ENCODE measurements at regions not wholly inside any gene's neighbourhood (a gene's known extent, or its start where the extent isn't known, plus 50 kb on each side); places are given as distances from the start of the nearest gene placed in this dataset.
"Not testable (repeated sequence)": the region's sequence is repeated elsewhere in the genome, so short reads cannot be mapped to it uniquely, and the experiment has no call there.

DNA sequence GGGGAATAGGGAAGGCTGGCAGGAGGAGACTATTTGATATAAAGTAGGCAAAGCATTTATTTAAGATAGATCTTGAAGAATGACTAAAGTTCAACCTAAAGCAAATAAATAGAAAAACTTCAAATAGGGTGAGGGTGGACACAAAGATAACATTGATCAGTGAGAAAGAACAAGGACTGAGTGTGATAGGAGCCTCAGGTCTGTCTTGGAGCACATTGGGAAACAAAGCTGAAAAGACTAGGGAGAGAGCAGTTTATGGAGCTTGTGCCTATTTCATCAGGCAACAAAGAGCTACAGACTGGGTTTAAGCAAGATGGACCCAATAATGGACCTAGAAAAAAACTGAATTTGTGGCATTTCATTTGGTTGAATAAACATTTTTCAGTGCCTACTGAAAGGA, 425.6 kb downstream of the SMARCA1 start:
- in situ Hi-C loops (cut with MboI; ENCODE audit: low pct_unique_long_range_greater_than_20kb in 2 of 9, low sequenced_read_pairs in 9 of 9, unreplicated experiment in 9 of 9): no loop called here

DNA sequence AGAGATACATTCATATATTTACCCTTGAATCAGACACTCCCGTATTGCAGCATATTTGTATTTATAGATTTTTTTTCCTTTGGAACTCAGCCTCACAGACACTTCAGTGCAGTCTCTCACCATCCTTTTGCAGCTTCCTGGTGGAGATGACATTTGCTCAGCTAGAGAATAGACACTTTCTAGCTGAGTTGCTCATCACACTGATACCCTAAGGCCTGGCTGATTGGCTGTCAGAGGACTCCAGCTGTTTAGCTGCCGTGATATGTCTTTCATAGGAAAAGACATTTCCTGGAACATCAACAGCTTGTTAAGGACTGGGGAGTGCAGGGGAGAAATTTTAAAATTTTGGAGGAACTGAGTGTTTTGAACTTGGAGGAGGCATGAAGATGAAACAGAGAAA, 429.6 kb downstream of the SMARCA1 start:
- no peak overlapping the region for H3K27ac ChIP-seq
- peaks cover 0 to 2% of the 10 kb centered on the region in 2 donors for H3K4me1 ChIP-seq (replicated peaks in 1 of 2)
- WGBS, 10 experiments: 49 to 80% methylated on average over 1 to 2 of the region's 2 CpGs; no CpG with 5 or more reads in 8 of the 10 experiments
- in situ Hi-C loops (cut with MboI; ENCODE audit: low pct_unique_long_range_greater_than_20kb in 2 of 9, low sequenced_read_pairs in 9 of 9, unreplicated experiment in 9 of 9): no loop called here
- H3K4me3 ChIP-seq: no peak overlapping the region
- no peak for ATAC-seq (replicated peaks in 6 of 8)

More for the DNA sequence above, 425.6 kb downstream of the SMARCA1 start:
- no peak for ATAC-seq (replicated peaks in 6 of 8)
- no peak overlapping the region for H3K4me3 ChIP-seq
- no peak overlapping the region for H3K27ac ChIP-seq
- no peaks in the 10 kb centered on the region for H3K4me1 ChIP-seq (replicated peaks in 1 of 2)

DNA sequence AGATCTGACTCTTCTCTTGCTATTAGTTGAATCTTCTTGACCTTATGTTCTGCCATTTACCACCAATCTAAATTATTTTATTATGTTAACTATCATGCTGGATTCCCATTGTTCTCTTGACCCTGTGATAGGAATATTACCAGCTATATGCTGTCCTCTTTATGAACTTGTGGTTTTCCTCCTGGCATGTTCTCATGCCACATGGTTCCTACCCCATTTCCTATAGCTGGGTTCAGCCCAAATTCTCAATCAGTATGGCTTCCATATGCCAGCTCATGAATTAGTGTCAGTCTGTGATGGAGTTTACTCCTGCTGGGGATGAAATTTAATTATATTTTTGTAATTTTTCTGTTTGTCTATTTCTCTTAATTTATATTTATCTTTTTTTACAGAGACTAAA, 430.5 kb downstream of the SMARCA1 start:
- peaks cover 0 to 2% of the 10 kb centered on the region in 2 donors for H3K4me1 ChIP-seq (replicated peaks in 1 of 2)
- ATAC-seq (replicated peaks in 6 of 8): peak in 1 of 8 experiments; percentile 52
- no peak overlapping the region for H3K27ac ChIP-seq
- in situ Hi-C loops (cut with MboI; ENCODE audit: low pct_unique_long_range_greater_than_20kb in 2 of 9, low sequenced_read_pairs in 9 of 9, unreplicated experiment in 9 of 9): no loop called here
- no peak overlapping the region for H3K4me3 ChIP-seq

DNA sequence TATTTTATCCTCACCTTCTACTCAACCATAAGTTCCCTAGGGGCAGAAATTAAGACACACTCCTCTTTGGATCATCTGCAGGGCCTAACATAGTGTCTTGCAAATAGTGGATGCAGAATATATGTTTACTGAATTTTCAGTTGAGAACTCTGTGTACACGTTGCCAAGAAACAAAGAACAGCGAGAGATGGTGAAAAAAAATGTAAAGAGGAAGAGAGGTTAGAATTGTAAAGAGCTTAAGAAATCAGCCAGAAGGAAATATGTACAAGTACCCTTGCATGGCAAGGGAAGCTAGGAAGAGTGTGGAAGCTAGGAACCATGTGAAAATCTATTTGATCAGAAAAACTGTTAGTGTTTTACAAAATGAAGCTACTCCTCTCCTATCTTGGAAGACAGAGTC, 431.0 kb downstream of the SMARCA1 start:
- H3K27ac ChIP-seq: no peak overlapping the region
- 0 to 100% (median 28%) methylated on average over 1 to 2 of the region's 2 CpGs; no CpG with 5 or more reads in 4 of the 10 experiments for WGBS, 10 experiments
- H3K4me1 ChIP-seq (replicated peaks in 1 of 2): peaks cover 0 to 2% of the 10 kb centered on the region in 2 donors
- in situ Hi-C loops (cut with MboI; ENCODE audit: low pct_unique_long_range_greater_than_20kb in 2 of 9, low sequenced_read_pairs in 9 of 9, unreplicated experiment in 9 of 9): no loop called here
- peak in 1 of 8 experiments; percentile 75 for ATAC-seq (replicated peaks in 6 of 8)
- no peak overlapping the region for H3K4me3 ChIP-seq

DNA sequence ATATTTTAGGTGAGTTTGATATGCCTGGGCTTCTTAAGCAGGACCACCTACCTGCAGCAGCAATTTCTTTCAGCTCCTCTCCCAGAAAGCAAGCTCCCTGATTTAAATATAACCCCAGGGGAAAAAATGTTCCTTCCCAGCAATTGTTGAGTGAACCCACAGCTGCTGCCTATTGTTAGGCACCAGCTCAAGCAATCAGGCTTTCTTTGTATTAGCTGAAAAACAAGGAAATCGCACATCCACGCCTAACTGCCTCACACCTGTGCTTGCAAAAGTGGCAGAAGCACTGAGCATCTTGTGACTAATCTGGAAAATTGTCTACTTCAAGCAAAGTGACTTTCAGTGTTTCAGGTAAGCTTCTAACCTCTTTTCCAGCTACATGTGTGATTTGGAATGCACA, 432.2 kb downstream of the SMARCA1 start:
- 0% methylated on average over 2 of the region's 2 CpGs; no CpG with 5 or more reads in 9 of the 10 experiments for WGBS, 10 experiments
- Histone ChIP-seq H3K4me3 (no peak overlapping the region), H3K4me1 (replicated peaks in 1 of 2) (peaks cover 0 to 2% of the 10 kb centered on the region in 2 donors), H3K27ac (no peak overlapping the region)
- in situ Hi-C loops (cut with MboI; ENCODE audit: low pct_unique_long_range_greater_than_20kb in 2 of 9, low sequenced_read_pairs in 9 of 9, unreplicated experiment in 9 of 9): no loop called here
- no peak for ATAC-seq (replicated peaks in 6 of 8)

DNA sequence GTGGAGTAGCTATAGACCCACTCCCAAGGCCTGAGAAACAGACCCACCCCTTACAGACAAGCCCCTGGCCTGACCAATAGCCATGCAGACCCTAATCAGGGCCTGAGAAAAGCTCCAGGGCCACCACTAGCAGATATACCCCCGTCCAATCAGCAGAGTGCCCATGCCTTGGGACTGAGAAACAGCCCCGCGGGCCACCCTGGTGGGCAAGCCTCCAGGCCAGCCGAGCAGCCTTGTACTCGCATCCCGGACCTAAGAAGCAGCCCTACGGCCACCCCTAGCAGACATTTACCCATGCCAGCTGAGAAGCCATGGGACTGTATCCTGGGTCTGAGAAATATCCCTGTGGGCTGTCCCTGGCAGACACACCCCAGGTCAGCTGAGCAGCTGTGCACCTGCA, 436.5 kb downstream of the SMARCA1 start:
- no peak overlapping the region for H3K4me3 ChIP-seq
- ATAC-seq (replicated peaks in 6 of 8): no peak
- WGBS, 10 experiments: 71% methylated on average over 5 of the region's 7 CpGs; no CpG with 5 or more reads in 9 of the 10 experiments
- no peak overlapping the region for H3K27ac ChIP-seq
- in situ Hi-C loops (cut with MboI; ENCODE audit: low pct_unique_long_range_greater_than_20kb in 2 of 9, low sequenced_read_pairs in 9 of 9, unreplicated experiment in 9 of 9): no loop called here
- peaks cover 0 to 2% of the 10 kb centered on the region in 2 donors for H3K4me1 ChIP-seq (replicated peaks in 1 of 2)

DNA sequence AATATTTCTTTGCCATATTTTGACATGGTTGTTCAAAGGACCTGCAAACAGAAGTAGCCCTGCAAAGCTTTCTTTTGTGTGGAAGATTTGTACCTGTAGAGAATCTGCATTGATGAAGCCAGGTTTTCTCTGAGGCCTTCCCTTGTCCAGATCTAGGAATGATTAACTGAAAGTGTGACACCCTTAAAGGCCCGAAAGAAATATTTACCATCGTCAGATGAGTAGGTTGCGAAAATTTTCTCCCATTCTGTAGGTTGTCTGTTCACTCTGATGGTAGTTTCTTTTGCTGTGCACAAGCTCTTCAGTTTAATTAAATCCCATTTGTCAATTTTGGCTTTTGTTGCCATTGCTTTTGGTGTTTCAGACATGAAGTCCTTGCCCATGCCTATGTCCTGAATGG, 439.0 kb downstream of the SMARCA1 start:
- WGBS, 10 experiments: 61 to 100% methylated on average over 1 to 3 of the region's 3 CpGs; no CpG with 5 or more reads in 8 of the 10 experiments
- H3K27ac ChIP-seq; H3K4me3 ChIP-seq; ATAC-seq (replicated peaks in 6 of 8); H3K4me1 ChIP-seq (replicated peaks in 1 of 2); in situ Hi-C loops (cut with MboI; ENCODE audit: low pct_unique_long_range_greater_than_20kb in 2 of 9, low sequenced_read_pairs in 9 of 9, unreplicated experiment in 9 of 9): not testable (repeated sequence)

DNA sequence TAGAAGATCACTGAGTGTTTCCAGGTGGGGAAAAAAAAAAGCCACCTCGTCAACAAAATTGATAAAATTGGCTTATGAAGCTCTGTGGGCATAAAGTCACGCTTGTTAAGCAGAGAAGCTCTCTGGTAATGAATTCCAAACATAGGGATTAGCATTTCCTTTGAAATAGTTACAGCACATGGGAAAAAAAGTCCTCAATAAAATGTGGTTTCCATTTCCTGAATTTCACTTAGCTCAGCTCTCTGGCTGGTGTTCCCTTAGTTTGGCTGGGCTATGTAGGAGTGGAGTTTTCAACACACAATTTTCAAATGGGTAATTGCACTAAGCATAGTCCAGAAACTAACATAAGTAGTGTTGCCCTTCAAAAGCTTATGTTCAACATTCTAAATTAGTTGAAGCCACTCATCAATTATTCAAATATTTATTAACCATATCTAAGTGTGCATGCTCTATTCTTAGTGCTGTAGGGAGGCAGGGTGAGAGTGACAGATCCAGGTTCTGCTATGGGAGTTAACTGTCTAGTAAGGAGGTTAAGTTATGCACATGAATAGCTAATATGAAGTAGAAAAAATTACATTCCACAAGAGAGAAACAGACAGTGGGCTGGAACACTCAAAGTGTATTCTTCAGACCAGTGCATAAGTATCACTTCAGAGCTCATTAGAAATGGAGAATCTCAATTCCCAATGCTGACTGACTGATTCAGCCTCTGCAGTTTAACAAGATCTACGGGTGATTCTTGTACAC, 445.7 kb downstream of the SMARCA1 start:
- in situ Hi-C loops (cut with MboI; ENCODE audit: low pct_unique_long_range_greater_than_20kb in 2 of 9, low sequenced_read_pairs in 9 of 9, unreplicated experiment in 9 of 9): no loop called here
- Histone ChIP-seq H3K27ac (no peak overlapping the region), H3K4me1 (replicated peaks in 1 of 2) (no peaks in the 10 kb centered on the region), H3K4me3 (no peak overlapping the region)
- ATAC-seq (replicated peaks in 6 of 8): peak in 3 of 8 experiments; percentile 88 to 95 (median 90)
- 0 to 80% (median 30%) methylated on average over 1 to 3 of the region's 3 CpGs; no CpG with 5 or more reads in 7 of the 10 experiments for WGBS, 10 experiments

DNA sequence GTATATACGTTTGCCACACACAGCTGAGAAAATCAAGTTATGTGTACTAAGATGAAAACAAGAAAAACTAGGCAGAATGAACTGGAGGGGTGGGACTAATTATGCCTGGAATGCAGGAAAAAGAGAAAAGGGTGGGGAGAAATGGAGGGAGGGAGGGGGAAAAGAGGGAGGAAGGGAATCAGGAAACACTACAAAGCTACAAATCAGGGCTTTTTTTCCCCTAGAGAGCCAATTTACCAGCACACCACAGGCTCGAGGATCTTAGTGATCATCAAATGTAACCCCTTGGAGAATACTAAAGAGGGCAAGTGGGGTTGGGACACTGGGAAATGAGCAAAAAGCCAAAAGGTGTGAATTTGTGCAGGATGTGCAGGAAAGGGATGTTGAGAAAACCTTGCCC, 451.9 kb downstream of the SMARCA1 start:
- H3K27ac ChIP-seq: no peak overlapping the region

DNA sequence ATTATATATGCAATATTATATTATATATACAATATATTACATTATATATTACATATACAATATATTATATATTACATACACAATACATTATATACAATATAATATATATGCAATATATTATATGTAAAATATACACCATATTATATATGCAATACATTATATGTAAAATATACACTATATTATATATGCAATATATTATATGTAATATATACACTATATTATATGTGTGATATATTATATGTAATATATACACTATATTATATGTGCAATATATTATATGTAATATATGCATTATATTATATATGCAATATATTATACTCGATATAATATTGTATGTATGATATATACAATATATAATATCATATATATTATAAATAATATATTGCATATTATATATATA, 457.4 kb downstream of the SMARCA1 start:
- no peak overlapping the region for H3K4me3 ChIP-seq
- in situ Hi-C loops (cut with MboI; ENCODE audit: low pct_unique_long_range_greater_than_20kb in 2 of 9, low sequenced_read_pairs in 9 of 9, unreplicated experiment in 9 of 9): no loop called here
- no peak overlapping the region for H3K27ac ChIP-seq
- no peaks in the 10 kb centered on the region for H3K4me1 ChIP-seq (replicated peaks in 1 of 2)
- no peak for ATAC-seq (replicated peaks in 6 of 8)
- WGBS, 10 experiments: 20 to 100% (median 75%) methylated on average over 1 of the region's 1 CpG; no CpG with 5 or more reads in 7 of the 10 experiments

More for the DNA sequence above, 451.9 kb downstream of the SMARCA1 start:
- ATAC-seq (replicated peaks in 6 of 8): no peak
- in situ Hi-C loops (cut with MboI; ENCODE audit: low pct_unique_long_range_greater_than_20kb in 2 of 9, low sequenced_read_pairs in 9 of 9, unreplicated experiment in 9 of 9): no loop called here
- no peak overlapping the region for H3K4me3 ChIP-seq
- H3K4me1 ChIP-seq (replicated peaks in 1 of 2): peaks cover 0 to 3% of the 10 kb centered on the region in 2 donors
- WGBS, 10 experiments: 75% methylated on average over 1 of the region's 2 CpGs; no CpG with 5 or more reads in 9 of the 10 experiments

DNA sequence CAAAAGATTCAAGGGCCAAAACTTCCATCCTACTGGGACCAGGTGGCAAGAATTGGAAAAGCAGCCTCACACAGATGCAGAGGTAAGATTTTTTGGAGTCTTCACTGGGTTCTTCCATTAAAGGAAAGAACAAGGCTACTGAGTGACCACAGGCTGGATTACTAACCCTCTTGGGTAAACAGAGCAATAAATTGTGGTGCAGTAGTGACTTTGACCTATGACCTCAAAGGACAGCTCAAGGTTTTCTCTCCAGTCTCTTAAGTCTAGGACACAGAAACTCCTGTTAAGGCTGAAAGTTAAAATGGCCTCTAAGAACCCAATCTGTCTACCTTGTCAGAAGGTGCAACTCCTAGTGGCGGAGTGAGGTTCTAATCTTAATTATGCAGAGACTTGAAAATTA, 464.9 kb downstream of the SMARCA1 start:
- in situ Hi-C loops (cut with MboI; ENCODE audit: low pct_unique_long_range_greater_than_20kb in 2 of 9, low sequenced_read_pairs in 9 of 9, unreplicated experiment in 9 of 9): no loop called here
- no peak for ATAC-seq (replicated peaks in 6 of 8)
- 100% methylated on average over 1 of the region's 1 CpG; no CpG with 5 or more reads in 8 of the 10 experiments for WGBS, 10 experiments
- Histone ChIP-seq H3K4me1 (replicated peaks in 1 of 2) (no peaks in the 10 kb centered on the region), H3K27ac (no peak overlapping the region), H3K4me3 (no peak overlapping the region)

DNA sequence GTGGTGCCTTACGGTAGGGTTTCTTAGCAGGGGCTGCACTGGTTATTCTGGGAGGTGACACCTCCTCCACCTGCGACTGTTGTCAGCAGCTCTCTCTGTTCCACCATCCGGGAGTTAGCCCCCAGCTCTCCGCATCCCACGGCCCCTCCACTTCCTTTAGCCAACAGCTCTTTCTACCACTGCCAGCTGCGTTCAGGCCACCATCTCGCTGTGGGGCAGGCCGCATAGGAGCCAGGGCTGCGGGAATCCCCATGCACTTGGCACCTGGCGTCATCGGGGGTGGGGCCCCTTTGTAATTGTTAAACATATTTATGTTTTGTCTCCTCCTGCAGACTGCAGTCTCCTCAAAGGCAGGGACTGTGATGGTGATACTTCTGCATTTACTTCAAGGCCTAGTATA, 480.2 kb downstream of the SMARCA1 start:
- in situ Hi-C loops (cut with MboI; ENCODE audit: low pct_unique_long_range_greater_than_20kb in 2 of 9, low sequenced_read_pairs in 9 of 9, unreplicated experiment in 9 of 9): no loop called here
- Histone ChIP-seq H3K4me3 (no peak overlapping the region), H3K4me1 (replicated peaks in 1 of 2) (no peaks in the 10 kb centered on the region), H3K27ac (no peak overlapping the region)
- 0 to 84% (median 66%) methylated on average over 1 to 10 of the region's 11 CpGs; no CpG with 5 or more reads in 7 of the 10 experiments for WGBS, 10 experiments
- ATAC-seq (replicated peaks in 6 of 8): no peak

DNA sequence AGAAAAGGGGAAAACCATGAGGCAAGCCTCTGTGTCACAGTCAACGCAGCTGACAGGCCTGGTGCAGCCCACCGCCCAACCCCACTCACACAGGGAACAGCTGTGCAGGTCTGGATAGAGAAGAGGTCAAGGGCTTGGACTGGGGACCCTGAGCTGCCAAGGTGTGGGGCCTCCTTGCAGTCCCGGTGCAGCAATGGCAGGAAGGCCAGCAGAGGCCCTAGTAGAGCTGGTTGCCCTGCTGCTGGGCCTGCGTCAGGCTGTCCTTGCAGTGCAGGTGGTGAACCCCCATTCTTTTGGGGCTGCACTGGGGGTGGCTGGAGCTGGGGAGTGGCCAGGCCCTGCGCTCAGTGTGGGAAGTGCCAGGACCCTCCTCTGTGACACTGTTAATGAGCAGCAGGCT, 482.0 kb downstream of the SMARCA1 start:
- in situ Hi-C loops (cut with MboI; ENCODE audit: low pct_unique_long_range_greater_than_20kb in 2 of 9, low sequenced_read_pairs in 9 of 9, unreplicated experiment in 9 of 9): no loop called here
- no peaks in the 10 kb centered on the region for H3K4me1 ChIP-seq (replicated peaks in 1 of 2)
- 80% methylated on average over 1 of the region's 5 CpGs; no CpG with 5 or more reads in 9 of the 10 experiments for WGBS, 10 experiments
- H3K27ac ChIP-seq: no peak overlapping the region
- ATAC-seq (replicated peaks in 6 of 8): no peak
- H3K4me3 ChIP-seq: no peak overlapping the region

DNA sequence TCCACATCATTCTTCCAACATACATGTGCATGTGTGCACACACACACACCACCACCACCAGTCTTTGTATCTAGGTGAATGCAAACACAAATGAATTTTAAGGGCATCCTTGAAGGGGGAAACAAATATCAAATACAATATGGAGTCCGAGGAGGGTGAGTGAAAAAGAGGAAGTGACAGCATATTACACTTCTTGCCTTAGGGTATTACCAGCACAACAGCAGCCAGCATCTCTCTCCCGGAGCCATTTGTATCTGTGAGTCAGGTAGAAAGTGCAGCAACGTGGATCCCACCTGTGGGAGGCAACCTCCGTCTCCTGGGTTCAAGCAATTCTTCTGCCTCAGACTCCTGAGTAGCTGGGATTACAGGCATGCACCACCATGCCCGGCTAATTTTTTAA, 483.2 kb downstream of the SMARCA1 start:
- Histone ChIP-seq H3K27ac (no peak overlapping the region), H3K4me1 (replicated peaks in 1 of 2) (no peaks in the 10 kb centered on the region), H3K4me3 (no peak overlapping the region)
- WGBS, 10 experiments: 60 to 61% methylated on average over 1 to 5 of the region's 5 CpGs; no CpG with 5 or more reads in 8 of the 10 experiments
- in situ Hi-C loops (cut with MboI; ENCODE audit: low pct_unique_long_range_greater_than_20kb in 2 of 9, low sequenced_read_pairs in 9 of 9, unreplicated experiment in 9 of 9): no loop called here
- no peak for ATAC-seq (replicated peaks in 6 of 8)

All from motor neuron (in vitro differentiated cells).